ENCODE measurements at regions not wholly inside any gene's neighbourhood (a gene's known extent, or its start where the extent isn't known, plus 50 kb on each side); places are given as distances from the start of the nearest gene placed in this dataset.

GRCh38 chr21:34243562-34243961 is 120.2 kb upstream of the KCNE2 start:
- TF ChIP-seq, protein P1, sequence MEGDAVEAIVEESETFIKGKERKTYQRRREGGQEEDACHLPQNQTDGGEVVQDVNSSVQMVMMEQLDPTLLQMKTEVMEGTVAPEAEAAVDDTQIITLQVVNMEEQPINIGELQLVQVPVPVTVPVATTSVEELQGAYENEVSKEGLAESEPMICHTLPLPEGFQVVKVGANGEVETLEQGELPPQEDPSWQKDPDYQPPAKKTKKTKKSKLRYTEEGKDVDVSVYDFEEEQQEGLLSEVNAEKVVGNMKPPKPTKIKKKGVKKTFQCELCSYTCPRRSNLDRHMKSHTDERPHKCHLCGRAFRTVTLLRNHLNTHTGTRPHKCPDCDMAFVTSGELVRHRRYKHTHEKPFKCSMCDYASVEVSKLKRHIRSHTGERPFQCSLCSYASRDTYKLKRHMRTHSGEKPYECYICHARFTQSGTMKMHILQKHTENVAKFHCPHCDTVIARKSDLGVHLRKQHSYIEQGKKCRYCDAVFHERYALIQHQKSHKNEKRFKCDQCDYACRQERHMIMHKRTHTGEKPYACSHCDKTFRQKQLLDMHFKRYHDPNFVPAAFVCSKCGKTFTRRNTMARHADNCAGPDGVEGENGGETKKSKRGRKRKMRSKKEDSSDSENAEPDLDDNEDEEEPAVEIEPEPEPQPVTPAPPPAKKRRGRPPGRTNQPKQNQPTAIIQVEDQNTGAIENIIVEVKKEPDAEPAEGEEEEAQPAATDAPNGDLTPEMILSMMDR (IDR thresholded peaks at IDR 0.05; ENCODE audit: low read length): peak; percentile 46
- TF ChIP-seq EZH2phosphoT487 (IDR thresholded peaks at IDR 0.05; ENCODE audit: low read length): no peak
